ENCODE measurements at regions not wholly inside any gene's neighbourhood (a gene's known extent, or its start where the extent isn't known, plus 50 kb on each side); places are given as distances from the start of the nearest gene placed in this dataset.

DNA sequence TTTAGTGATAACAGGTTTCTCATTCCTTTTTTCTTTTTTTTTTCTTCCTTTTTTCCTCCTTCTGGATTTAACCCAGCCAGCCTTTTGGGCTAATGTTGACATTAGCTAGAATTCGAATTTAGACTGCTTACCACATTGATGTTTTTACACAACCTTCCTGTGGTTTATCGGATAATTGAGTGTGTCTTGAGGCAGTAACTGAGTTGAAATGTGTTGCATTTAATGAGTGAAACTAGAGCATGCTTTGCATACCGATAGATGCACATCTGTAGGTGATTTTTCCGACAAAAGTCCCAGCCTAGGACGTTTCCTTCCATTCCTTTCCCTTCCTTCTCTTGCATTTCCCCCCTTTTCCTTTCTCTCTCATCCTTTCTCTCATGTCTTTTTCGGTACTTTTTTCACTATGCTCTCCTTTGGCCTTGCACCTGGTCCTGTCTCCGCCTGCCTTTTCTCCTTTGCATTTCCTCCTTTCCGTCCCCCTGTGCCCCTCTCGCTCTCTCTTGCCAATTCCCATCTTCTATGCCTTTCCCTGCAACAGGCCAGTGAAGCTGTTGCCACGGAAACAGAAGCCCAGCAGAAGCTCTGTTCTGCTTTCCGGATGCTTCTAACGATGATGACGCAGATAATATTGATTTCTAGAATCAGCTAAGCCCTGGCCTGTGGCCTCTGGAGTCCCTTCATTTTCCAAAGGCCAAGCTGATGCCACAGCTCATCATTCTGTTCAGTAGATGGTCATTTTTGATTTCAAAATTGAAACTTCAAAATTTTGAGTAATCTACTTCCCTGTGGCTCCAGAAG, 76.1 kb downstream of the SLC25A47 start:
- DNase-seq = no peak

DNA sequence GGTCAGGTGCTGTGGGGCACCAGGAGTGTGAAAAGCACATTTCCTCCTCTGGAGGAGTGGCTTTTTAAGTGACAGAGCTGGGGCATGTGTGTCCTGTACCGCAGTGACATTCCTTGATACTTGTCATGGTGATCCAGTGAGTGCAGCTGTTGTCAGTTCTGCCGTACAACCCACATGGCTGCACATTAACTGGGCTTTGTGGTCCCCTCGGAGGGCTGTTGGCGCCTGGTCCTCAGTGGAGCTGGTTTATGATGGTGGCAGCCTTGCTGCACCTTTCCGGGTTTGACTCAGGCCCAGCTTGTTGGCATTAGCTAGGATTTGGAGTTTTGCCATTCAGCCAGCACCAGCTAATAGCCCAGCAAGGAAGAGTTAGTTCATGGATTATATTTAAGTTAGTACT, 77.0 kb downstream of the SLC25A47 start:
- DNase-seq = no peak

DNA sequence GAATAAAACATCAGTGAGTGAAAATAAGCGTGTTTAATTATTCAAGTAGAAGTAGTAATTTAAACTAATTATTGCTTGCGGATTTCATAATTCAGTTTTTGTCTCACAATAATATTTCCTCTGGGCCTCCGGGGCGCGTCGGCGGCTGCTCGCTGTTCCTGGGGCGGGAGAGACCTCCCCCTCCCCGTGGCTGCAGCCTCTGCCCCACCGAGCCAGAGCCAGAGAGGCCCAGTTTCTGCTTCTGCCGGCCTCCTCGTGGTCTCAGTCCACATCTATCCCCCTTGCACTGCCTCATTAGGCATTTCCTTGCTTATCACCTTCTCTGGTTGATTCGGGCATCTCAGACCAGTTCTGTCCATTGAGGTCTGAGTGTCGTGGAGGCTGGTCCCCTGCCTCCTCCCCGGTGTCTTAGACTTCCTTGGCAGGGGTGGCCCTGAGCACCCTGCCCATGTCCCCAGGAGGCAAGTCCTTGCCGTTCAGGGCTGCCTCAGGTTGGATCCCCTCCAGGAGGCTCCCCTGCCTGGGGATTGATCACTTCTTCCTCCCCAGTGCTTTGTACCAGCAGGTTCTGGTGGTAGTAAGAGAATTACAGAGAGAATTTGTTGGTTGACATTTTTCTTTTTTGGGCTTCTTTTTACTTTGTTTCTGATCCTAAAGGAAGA, 78.0 kb downstream of the SLC25A47 start:
- DNase-seq = no peak

DNA sequence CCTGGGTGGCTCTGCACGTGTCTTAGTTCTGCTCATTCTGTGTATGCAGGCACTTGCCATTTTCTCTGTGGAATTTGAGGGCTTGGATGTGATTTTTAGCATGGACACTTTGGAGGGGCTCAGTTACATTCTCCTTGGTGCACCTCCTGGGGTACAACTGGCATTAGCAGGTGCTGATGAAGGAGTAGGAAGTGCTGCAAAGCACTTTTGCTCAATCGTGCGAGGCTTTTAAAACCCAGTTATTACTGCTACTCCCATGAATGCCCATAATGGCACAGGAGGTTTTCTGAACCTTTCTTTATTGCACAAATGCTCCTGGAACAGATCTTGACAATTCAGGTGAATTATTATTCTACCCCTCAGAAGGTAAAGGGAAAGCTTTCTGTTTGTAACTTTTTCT, 78.7 kb downstream of the SLC25A47 start:
- no peak for DNase-seq

DNA sequence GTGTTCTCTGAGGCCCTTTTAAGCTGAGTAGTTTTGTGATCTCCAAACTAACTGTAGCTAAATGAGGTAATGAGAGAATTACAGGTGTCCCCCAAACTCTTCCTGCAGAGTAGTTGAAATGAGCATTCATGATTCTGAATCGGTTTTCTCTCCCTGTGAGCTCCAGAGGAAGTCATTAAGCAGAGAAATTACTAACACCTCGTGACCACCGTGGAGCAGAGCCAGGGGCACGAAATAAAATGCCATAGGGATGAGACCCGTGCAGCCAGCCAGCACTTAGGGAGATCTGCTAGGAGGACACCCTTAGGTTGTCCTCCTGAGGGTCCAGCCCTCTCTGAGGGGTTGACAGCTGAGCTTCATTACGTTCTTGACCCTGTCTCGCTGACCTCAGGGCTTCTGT, 79.5 kb downstream of the SLC25A47 start:
- no peak for DNase-seq

DNA sequence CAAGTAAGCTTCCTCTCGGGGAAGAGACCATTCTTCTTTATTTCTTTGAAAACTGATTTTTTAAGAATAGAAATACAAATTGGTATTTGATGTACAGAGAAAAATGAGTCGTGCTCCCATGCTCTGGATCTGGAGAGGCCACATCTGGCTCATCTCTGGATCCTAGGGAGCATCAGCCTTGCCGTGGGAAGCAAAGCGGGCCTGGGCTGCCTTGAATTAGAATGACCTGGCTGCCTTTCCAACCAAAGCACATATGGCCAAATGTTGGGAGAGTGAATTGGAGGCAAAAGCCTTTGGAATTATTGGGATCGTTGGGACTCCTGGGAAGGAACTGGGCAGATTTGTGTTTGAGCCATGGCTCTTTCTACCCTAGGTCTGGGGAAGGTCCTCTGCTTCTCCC, 80.0 kb downstream of the SLC25A47 start:
- DNase-seq = no peak

DNA sequence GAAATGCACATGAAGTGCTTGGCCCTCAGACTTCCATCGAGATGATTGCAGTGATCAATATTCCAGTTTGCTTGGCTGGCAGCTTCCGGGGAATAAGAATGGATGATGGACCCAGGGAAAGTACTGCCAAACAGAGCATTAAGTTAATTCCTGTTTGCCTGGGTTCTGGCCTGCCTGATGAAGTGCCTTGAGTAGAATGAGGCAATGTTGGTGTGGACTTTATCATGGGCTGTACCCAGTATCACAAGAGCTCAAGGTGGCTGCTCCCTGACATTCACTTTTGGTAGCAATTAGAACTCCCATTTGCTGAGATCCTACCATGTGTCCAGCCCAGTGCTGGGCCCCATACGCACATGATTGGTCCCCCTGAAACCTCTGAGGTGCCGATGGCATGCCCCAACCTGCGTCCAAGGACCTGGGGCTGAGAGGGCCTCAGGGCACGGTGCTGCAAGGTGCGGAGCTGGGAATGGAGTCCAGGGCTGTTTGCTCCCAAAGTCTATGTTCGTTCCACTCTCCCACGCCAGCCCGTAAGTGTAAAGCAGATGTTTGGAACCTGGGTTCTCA, 80.7 kb downstream of the SLC25A47 start:
- DNase-seq = no peak

DNA sequence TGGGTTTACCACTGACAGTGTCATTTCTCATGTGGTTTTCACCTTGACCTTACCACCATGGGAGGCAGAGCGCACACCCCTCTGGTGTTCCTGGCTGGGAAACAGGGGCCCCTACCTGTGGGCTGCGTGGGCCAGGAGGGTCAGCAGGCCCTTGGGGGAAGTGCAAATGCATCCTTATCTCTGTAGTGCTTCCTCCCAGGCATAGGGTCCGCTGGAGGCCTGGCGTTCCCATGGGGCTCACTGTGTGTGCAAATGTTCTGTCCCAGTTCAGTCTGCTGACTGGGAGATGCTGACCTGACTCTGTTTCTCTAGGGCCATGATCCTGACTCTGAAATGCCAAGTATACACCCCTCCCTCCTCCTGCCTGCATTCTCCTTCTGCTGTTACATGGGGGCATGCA, 81.3 kb downstream of the SLC25A47 start:
- DNase-seq = no peak

DNA sequence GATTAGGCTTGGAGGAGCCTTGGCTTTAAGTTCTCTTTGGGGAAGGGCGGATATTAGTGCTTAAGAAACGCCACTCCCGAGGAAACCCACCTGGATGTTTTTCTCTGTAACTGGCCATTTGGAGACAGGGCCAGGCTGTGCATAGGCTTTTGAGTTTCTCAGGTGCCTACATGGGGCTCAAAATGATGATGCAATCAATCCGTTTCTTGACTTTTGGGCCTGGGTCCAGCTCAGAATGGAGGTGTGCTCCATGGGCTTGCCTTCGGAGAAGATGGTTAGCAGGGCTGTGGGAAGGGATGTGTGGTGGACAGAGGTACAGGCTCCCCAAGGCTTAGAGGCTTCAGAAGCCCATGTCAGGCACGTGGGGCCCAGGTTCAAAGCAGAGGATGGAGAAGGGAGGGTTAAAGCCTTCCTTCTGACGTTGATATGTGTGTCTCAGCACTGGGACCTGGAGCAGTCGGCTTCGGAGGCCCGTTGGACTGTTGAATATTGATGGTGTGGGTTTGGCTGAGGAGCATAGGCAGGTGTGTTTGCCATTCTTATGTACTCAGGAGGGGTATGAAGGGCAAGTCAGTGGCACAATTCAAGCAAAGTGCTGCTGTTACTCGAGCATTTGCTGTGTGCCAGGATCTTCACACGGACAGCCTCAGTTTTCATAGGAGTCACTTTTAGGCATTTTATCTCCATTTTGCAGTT, 82.8 kb downstream of the SLC25A47 start:
- DNase-seq = no peak

DNA sequence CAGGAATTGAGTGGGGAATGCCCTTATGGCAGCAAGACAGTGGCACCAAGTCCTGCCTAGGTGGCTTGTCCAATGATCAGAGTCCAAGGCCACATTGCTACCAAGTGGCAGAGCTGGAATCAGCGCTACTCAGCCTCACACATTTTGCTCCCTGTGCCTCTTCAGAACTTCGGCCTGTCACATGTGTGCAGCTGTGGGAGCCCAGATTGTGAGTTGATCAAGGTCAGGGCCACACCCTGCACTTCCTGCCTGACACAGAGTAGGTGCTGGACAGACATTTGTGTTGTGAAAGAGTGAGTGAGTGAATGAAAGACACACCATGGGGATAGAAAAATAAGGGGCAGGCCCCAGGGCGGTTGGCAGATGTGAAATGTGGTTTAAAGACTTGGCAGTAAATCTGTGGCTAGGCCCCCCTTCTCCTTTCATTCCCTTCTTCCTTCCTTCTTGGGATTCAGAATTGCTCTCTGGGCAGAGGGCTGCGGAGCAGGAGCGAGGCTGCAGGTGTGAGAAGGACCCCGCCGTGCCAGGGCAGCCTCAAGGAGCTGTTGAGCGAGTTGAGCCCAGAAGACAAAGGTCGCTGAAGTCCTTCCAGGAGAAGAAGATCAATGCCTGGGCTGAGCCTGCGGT, 83.5 kb downstream of the SLC25A47 start:
- DNase-seq = peak; percentile 45

DNA sequence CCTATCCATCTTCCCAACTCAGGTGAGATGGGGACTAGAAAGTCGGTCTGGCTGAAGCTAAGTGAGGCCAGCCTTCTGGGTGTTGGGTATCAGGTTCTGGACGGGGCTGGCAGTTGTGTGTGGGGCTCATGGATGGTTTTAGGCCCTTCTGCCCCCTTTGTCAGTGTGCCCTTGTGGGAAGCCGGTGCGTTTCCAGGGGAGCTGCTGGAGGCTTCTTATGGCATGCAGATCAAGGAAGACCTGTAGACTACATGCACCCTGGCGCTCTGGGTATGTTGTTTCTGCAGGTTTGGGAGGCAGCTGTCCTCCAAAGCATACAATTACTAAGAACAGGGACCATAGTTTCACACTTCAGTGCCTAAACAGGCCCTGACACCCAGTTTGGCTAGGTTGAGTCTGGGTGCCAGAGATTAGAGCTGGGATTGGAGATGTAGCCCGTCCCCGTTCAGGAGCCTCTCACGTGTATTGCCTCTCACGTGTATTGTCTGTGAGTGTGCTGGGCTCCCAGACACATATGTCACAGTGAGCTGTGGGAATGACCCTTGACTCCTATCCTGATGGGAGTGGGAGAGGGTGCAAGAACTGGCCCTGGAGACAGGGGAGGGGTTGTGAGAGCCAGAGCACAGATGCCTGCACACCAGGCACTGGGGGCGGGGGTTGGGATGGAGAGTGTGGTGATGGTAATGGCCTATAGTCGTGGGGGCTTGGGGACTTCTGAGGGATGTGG, 84.4 kb downstream of the SLC25A47 start:
- no peak for DNase-seq

DNA sequence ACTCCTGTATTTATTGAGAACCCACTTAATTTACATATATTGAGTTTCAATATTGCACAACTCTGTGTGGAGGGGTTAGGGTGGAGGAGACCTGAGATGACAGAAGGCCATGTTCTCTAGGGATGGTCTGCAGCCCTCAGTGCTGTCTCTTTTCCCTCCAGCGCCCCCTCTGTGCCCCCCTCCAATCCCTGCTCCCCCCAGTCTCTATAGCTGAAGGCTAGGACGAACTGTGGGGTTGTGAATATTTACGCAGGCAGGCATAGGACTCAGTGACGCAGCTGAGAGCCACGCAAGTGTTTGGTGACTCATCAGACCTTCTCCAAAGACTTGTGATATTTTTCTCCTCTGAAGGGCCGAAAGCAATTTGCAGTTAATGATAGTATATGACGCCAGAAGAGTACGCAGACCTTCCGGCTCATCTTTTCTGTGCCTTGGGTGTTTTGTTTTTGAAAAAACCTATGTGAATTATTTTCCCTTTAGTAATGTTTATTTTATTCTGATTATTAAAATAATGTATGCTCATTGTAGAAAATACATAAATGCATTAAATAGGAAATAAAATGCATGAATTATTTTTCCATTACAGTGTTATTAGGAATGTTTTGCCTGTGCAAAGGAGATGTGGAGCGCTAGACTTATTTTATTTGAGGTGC, 85.3 kb downstream of the SLC25A47 start:
- no peak for DNase-seq

DNA sequence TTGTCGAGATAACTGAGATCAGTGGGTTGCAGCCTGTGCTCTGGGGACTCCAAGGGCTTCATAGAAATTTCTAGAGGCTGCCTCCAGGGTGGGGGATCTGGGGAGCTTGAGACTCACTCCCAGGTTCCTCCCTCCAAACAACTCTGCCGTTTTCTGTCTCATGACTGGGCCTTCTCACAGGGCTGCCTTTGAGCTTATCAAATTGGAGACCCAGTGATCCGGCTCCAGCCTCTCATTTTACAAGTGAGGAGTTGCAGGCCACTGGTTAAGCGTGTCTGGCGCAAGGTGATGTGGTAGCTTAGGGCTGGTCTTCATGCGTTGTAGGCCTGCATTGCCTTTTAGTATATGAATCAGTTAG, 85.8 kb downstream of the SLC25A47 start:
- no peak for DNase-seq

DNA sequence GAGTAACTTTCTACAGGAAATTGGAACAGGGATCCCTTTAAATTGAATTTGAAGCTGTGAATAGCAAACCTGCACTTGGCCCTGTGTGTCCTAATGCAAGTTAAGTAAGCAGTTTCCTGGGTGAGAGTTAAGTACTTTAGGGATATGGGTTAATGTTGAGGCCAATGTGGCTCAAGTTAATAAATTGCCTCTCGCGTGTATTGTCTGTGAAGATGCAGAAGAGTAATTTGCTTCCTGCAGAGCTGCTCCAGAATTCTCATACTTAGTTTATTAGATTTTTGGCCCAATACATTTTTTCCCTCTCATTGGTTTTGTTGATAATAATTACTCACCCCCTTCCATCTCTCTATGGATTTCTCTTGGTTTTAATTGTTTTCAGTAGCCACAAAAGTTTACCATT, 86.5 kb downstream of the SLC25A47 start:
- no peak for DNase-seq

DNA sequence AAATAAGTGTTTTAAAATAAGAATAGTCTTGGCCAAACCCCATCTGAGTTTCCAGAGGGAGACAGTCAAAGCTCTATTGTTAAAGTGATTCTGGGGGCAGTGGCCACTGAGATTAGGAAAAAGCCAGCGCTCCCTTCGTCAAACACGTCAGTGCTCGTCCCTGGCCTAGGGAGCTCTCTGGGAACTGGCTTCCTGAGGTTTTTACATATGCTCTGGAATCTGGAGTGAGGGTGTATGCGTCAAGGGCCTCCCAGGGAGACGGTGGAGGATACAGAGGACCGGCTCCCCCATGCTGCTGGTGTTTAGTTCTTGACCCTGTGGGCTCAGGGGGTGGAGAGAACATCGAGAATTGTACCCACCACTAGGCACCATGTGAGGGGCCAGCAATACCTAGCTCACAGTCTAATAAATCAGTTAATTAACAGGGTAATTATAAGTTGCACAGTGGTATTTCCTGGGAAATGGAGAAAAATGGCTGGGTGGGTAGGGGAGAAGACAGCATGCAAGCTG, 87.0 kb downstream of the SLC25A47 start:
- DNase-seq = no peak

DNA sequence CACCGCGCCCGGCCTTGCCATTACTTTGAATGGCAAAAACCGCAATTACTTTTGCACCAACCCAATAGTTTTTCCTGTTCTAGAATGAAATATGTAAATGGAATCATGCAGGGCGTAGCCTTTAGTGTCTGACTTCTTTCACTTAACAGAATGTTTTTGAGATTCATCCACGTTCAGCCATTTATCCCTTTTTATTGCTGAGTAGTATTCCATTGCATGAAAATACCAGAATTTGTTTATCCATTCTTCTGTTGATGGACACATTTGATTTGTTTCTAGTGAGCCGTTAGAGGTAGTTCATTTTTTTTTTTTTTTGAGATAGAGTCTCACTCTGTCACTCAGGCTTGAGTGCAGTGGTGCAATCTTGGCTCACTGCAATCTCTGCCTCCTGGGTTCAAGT, 90.6 kb downstream of the SLC25A47 start:
- DNase-seq = no peak

DNA sequence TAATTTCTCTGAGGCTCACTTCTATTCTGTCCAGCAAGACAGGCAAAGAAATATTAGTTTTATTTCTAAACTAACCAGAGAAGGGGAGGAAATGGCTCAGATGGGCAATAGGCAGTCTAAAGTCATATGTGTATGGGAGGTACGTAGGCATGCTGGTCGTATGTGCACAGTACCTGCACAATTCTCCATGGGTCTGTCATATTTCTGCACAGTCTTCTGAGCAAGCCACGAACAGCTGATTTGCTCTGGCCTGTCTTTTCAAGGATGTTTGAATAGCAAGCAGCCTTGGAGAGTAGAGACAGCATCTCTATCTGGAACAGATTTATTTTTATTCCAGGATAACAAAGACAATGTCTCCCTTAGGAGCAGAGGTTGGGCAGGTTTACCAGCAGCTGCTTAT, 92.1 kb downstream of the SLC25A47 start:
- DNase-seq = no peak

DNA sequence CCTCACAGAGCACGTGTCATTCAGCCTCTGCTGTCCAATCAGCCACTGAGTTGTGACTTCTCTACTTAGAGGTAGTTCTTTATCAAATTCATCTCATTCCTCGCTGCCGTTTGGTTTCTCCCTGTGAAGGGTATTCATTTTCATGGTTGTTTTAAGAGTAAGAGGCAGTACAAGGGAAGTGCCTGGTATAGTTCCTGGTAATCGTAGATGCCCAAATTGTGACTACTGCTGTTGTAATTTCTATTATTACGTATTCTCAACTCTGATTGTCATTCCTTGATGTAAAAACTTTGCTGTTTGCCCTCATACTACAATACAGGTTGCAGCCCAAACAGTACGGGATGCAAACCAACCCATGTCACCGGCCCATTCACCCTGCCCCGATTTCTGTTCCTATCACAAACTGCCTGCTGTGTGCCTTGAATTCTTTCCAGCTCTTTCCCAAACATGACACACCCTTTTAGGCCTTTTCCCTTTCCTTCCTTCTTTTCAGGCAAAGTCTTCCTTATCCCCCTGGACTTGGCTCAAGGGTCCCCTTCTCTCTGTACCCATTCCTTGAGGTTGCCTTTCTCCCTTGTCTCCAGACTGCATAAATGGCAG, 93.0 kb downstream of the SLC25A47 start:
- DNase-seq = no peak

DNA sequence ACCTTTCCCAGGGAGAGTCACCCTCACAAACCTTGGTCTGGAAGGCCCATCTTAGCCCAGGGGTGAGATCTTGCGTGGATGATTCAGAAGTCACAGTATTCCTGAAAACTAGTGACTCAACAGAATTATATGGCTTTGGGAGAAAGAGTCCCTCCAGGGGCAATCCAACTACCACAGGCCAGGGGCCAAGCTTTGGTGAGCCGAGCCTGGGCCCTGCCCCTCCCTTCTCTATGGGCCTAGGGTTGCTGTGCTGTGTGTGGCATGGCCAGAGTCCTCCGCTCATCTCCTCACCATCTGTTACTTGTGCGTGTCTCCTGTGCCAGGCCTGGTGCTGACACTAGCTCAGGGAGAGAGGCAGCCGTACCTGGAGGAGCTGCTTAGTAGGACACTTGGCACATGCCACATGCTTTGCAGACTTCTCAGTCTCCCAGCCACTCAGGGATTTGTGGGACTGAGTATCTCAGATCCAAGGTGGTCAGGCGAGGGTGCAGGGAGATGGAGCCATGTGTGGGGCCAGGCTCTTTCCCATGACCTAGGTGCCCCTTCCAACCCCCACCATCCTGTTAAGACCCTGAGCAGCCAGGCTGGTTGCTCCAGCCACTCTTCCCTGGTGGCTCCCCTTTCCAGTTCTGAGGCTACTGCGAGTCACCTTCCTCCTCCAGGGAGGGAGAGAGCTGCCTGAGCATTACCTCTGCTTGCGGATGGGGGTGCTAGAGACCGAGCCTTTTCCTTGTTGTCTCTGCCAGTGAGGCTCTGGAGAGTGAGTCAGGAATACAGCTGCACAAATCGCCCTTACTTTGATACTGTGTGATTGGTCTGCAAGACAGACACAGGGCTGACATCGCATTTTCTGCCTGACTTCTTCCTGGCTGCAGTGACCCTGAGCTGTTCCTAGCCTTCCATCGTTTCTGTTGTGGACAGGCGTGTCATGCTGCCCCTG, 94.1 kb downstream of the SLC25A47 start:
- DNase-seq = no peak

DNA sequence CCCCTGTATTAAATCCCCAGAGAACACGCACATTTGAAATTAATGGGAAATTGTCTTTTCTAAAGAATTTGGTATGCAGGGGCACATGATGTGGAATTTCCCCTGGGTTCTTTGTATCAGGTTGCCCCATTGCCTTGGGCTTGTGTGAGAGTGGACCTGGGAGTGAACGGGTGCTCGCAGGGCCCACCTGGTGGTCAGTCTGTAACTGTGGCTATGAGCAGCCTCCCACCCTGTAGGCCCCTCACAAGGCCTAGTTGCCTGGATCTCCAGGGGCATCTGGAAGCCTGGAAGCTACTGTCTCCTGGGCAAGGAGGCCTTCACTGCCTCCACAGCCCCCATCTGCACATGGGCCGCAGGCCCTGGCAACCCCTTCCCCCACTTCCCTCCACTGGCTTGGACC, 96.7 kb downstream of the SLC25A47 start:
- DNase-seq = no peak

All from activated gamma-delta T cell treated with Interleukin-2 at 50 U/mL for 16 hours (primary cell).